GM19351 (cell line): ENCODE measurements at regions not wholly inside any gene's neighbourhood (a gene's known extent, or its start where the extent isn't known, plus 50 kb on each side); places are given as distances from the start of the nearest gene placed in this dataset.

ENCODE experiments used
- ATAC-seq: cut with Tn5 transposase; IDR thresholded peaks from one replicate; pipeline ENCODE4 v1.9.1; 2021; ENCODE audit warnings: mild to moderate bottlenecking, moderate library complexity; ENCODE audit not compliant: unreplicated experiment

DNA sequence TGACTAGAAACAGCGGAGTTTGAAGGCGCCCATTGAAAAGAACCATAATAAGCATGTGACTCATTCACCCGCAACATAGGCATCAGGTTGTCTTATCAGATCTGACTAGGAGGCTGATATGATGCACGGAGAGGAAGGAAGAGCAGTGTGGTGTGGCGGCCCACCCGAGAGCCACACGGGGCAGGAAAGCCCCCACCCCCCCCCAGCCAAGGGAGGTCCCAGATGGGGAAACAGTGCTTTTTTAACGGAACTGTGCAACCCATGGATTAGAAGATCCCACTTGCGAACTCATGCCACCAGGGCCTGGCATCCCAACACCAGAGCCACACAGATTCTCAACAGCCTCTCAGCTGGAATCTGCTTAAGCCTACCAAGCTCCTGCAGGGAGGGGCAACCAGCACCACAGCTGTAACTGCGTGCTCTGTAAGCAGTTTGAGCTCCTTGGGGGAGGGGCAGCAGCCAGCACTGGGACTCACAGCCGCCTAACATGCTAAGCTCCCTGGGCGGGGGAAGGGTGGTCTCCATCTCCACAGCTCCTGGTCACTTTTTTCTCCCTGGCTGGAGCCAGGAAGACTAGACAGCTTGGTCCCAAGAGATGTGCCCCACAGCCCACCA is 466.2 kb downstream of the PDGFC start:
- ATAC-seq: no peak

DNA sequence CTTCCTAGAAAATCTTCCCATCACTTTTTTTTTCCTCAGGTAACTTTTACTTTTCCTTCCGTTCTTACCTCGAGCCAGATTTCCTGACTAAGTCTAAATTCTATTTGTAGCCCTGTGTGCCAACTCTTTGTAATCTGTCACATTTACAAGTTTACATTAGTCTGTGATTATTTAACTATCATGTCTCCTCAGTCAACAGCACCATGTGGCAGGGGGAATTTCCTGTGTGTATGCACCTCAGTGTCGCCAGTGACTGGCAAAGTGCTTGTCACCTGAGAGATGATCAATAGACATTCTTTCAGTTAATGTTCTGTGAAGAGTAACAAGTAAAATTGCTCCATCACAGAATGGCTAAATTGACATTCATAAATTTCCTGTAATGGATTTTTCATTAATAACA is 468.5 kb downstream of the PDGFC start:
- no peak for ATAC-seq

GRCh38 chr4:156501962-156502361 is 469.6 kb downstream of the PDGFC start:
- no peak for ATAC-seq

GRCh38 chr4:156499684-156500083 is 471.9 kb downstream of the PDGFC start:
- no peak for ATAC-seq

DNA sequence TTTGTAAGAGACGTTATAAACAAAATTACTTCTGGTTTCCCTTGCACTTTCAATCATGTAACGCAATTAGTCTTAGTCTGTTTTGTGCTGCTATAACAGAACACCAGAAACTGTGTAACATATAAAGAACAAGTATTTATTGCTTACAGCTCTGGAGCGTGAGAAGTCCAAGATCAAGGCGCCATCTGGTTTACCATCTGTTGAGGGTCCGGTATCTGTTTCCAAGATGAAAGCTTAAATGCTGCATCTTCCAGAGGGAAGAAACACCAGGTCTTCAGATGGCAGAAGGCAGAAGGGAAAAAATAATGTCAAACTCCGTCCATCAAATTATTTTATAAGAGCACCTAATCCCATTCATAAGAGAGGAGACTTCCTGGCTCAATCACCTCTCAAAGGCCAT is 474.1 kb downstream of the PDGFC start:
- no peak for ATAC-seq

- no peak for ATAC-seq
These were observed 474.8 kb downstream of the PDGFC start for GRCh38 chr4:156496797-156497196.

DNA sequence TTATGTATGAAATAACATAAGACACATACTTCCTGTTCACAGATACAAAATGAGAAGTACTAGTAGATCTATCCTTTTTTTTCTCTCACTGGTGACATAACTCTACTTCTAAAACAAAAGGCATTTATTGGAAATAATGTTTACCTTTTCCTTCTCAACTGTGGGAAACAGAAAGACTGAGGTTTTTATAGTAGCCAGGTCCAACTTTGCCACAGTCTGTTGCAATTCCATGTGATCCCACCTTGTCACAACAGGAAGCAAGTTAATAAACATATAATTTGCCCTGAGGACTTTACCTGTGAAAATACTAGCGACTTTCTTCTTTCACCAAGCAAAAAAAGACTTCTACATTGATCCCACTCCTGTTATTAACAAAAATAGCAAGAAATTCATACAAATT is 475.8 kb downstream of the PDGFC start:
- no peak for ATAC-seq

- ATAC-seq: no peak
These were observed 476.5 kb downstream of the PDGFC start for GRCh38 chr4:156495091-156495490.

GRCh38 chr4:156493858-156494257 is 477.7 kb downstream of the PDGFC start:
- no peak for ATAC-seq

GRCh38 chr4:156487107-156487506 is 484.5 kb downstream of the PDGFC start:
- no peak for ATAC-seq

- no peak for ATAC-seq
These were observed 489.8 kb downstream of the PDGFC start for GRCh38 chr4:156481845-156482244.

GRCh38 chr4:156477636-156478035 is 494.0 kb downstream of the PDGFC start:
- ATAC-seq: no peak

DNA sequence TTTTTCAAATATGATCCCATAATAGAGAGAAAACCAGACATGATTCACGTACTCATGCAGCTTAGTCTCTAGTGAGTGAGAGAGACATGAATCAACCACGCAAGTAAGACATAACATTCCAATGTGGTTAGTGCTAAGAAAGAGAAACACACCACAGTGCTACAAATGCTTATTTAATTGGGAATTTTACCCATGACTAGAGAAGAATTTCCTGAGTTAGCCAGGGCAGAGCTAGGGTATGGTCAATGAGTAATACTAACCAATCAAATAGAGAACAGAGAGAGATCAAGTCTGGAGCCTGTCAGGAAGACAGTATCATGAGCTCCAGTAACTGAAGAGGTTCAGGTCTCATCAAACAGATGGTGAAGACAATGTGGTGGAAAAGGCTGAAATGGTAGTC is 495.2 kb downstream of the PDGFC start:
- ATAC-seq: no peak

DNA sequence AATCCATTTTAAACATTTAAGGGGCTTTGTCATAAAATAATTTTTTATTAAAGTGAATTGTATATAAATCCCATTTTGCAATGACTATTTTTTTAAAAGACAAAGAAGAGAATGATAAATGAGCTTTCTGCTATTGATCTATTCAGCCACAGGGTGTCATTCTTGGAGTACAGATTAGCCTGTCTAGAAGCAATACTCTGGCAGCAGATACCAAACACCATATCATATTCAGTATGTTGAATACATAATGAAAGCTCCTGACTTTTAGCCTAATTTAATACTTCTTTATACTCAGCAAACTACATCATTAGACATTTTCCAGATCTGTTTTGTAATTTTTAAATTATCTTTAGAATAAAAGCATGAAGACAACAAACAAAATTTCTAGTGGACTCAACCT is 496.3 kb downstream of the PDGFC start:
- ATAC-seq: no peak

DNA sequence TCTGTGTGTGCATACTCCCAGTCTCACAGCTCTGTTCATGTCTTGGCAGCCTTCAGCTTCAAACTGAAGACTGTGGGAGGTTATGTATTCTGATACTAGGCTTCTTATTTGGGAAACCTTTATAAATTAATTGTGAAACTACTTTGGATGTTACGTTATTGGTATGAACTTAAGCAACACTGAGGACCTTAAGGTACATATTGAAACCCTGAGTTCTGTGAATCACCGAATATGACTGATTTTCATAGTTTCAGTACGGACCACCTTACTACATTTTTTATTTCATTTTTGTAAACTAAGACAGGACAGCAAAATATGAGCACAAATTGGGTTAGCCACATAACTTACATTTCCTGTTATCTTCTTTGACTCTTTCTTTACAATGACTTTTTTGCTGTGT is 498.4 kb downstream of the PDGFC start:
- no peak for ATAC-seq

GRCh38 chr4:156472624-156473023 is 499.0 kb downstream of the PDGFC start:
- ATAC-seq: no peak

- ATAC-seq: no peak
These were observed 505.9 kb upstream of the CTSO start for GRCh38 chr4:156459584-156459983.

DNA sequence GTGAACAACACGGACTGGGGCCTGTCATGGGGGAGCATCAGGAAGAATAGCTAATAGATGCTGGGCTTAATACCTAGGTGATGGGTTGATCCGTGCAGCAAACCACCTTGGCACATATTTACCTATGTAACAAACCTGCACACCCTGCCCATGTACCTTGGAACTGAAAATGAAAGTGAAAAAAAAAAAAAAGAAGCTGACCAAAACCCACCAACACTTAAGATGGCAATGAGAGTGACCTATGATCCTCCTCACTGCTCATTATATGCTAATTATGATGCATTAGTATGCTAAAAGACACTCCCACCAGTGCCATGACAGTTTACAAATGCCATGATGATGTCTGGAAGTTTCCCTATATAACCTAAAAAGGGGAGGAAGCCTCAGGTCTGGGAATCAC is 503.2 kb upstream of the CTSO start:
- ATAC-seq: no peak

DNA sequence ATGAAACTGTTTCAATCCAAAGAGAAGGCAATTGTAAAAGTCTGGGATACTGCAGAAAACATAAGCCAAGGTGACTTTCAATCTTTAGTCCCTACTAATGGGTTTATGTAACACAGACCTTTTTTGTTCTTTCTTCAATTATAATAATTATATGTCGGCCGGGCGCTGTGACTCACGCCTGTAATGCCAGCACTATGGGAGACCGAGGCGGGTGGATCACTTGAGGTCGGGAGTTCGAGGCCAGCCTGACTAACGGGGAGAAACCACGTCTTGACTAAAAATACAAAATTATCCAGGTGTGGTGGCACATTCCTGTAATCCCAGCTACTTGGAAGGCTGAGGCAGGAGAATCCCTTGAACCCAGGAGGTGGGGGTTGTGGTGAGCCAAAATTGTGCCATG is 489.8 kb upstream of the CTSO start:
- no peak for ATAC-seq

DNA sequence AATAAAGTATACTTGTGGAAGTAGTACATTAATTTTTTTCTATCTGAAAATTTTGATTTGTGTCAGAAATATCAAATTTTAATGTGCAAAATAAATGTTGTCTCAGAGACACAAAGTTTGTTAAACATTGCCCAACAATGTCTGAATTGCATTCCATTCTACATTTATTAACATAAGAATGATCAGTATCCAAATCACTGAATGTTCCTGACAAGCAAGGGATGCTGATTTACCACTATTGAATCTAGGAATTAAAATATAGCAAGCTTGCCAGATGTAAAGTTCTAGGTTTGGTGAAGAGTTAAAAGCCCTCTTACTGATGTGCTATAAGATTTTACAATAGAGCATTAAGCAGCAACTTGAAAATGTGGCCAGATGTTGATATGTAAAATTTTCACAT is 489.2 kb upstream of the CTSO start:
- ATAC-seq: no peak

GRCh38 chr4:156439576-156440200 is 486.0 kb upstream of the CTSO start:
- no peak for ATAC-seq

- no peak for ATAC-seq
These were observed 484.0 kb upstream of the CTSO start for GRCh38 chr4:156437666-156438065.

- ATAC-seq: no peak
These were observed 468.9 kb upstream of the CTSO start for GRCh38 chr4:156422576-156422975.
